ENCODE measurements at regions not wholly inside any gene's neighbourhood (a gene's known extent, or its start where the extent isn't known, plus 50 kb on each side); places are given as distances from the start of the nearest gene placed in this dataset.

DNA sequence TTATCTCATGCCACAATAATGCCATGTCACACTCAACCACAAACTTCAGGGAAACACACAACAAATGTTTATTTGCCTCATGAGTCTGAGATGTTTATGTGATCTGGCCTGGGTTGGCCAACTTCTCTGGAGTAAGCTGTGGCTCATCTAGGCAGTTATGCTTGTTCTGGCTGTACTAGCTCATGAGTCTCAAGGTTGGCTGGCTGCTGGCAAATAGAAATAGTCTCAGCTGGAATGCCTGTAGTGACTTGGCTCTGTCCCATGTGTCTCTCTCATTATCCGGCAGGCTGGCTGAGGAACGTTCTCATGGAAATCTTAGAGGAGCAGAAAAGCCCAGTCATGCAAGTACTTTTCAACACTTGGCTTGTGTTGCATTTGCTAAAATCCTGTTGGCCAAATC lies 234.9 kb upstream of the CDH2 start:
- Histone ChIP-seq H3K4me3 (no peak overlapping the region), H3K4me1 (no peaks in the 10 kb centered on the region), H3K36me3 (no peaks in the 10 kb centered on the region), H3K27ac (no peak overlapping the region), H3K9me3 (no peaks in the 10 kb centered on the region), H3K27me3 (ENCODE audit: low read depth) (no peaks in the 10 kb centered on the region)
- intact Hi-C loops (cut with DNase I) = no loop called here
- DNase-seq (no peak), ATAC-seq (no peak)
- TF ChIP-seq, protein P1, sequence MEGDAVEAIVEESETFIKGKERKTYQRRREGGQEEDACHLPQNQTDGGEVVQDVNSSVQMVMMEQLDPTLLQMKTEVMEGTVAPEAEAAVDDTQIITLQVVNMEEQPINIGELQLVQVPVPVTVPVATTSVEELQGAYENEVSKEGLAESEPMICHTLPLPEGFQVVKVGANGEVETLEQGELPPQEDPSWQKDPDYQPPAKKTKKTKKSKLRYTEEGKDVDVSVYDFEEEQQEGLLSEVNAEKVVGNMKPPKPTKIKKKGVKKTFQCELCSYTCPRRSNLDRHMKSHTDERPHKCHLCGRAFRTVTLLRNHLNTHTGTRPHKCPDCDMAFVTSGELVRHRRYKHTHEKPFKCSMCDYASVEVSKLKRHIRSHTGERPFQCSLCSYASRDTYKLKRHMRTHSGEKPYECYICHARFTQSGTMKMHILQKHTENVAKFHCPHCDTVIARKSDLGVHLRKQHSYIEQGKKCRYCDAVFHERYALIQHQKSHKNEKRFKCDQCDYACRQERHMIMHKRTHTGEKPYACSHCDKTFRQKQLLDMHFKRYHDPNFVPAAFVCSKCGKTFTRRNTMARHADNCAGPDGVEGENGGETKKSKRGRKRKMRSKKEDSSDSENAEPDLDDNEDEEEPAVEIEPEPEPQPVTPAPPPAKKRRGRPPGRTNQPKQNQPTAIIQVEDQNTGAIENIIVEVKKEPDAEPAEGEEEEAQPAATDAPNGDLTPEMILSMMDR (IDR thresholded peaks at IDR 0.05) = no peak

DNA sequence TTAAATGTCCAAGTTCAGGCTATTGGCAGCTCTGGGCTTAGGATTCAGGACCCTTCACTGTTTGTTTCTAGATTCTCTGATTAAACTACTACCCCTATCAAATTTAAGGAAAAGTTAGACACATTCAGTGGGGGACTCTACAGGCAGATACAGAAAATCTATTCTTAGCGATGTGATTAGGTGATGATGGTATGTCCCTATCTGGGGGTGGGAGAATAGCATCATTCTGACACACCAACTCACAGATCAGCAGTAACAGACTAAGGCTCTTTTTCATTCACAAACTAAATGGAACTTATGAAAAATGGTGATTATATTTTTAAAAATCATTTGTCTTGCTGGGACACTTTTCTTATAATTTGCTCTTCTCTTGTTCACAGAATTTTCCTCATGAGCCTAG lies 232.9 kb upstream of the CDH2 start:
- intact Hi-C loops (cut with DNase I) = no loop called here

DNA sequence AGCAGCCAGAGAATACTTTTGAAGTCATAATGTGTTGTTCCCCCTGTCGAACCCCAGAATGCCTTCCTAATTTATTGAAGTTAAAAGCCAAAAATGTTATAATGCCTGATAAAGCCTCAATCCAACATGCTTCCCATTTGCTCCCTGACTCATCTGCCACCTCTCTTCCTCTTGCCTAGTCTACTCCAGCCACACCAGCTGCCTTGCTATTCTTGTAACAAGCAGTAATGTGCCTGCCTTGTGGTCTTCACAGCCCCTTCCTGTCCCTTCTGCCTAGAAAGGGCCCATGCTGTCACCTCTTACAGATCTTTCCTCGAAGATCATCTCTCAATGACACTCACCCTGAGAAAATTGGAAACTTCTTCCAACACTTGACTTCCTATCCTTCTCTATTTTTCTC lies 231.6 kb upstream of the CDH2 start:
- intact Hi-C loops (cut with DNase I) = no loop called here
- no peak for DNase-seq
- H3K4me3 ChIP-seq = no peak overlapping the region

More for the DNA sequence above, 232.9 kb upstream of the CDH2 start:
- Histone ChIP-seq H3K27me3 (ENCODE audit: low read depth) (no peaks in the 10 kb centered on the region), H3K4me3 (no peak overlapping the region), H3K36me3 (no peaks in the 10 kb centered on the region), H3K4me1 (no peaks in the 10 kb centered on the region), H3K27ac (no peak overlapping the region), H3K9me3 (no peaks in the 10 kb centered on the region)
- DNase-seq (no peak), ATAC-seq (no peak)
- TF ChIP-seq, protein P1 (IDR thresholded peaks at IDR 0.05) = no peak

DNA sequence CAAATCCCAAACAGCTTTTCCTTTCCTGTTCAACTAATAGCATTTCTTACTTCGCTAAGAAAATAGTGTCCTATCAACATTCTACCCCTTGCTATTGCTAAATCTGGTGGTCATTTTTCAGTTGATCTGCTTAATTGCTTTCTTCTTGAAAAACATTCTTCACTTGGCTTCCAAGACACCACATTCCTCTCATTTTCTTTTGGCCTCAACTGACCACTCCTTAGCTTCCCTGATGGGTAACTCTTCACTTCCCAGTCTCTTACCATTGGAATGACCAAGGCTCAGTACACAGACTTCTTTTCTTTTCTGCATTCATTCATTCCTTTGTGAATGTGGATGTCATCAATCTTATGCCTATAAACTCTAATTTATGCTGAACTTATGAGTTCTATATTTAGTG lies 230.8 kb upstream of the CDH2 start:
- no peak for DNase-seq
- H3K4me3 ChIP-seq = no peak overlapping the region
- no peaks in the 10 kb centered on the region for H3K4me1 ChIP-seq
- no peak for ATAC-seq
- no peaks in the 10 kb centered on the region for H3K27me3 ChIP-seq (ENCODE audit: low read depth)
- no peak overlapping the region for H3K27ac ChIP-seq
- intact Hi-C loops (cut with DNase I) = no loop called here
- H3K9me3 ChIP-seq = no peaks in the 10 kb centered on the region
- TF ChIP-seq, protein P1 (IDR thresholded peaks at IDR 0.05) = no peak
- no peaks in the 10 kb centered on the region for H3K36me3 ChIP-seq

More for the DNA sequence above, 231.6 kb upstream of the CDH2 start:
- TF ChIP-seq, protein P1 (IDR thresholded peaks at IDR 0.05) = no peak
- Histone ChIP-seq H3K4me1 (no peaks in the 10 kb centered on the region), H3K27ac (no peak overlapping the region), H3K36me3 (no peaks in the 10 kb centered on the region), H3K9me3 (no peaks in the 10 kb centered on the region), H3K27me3 (ENCODE audit: low read depth) (no peaks in the 10 kb centered on the region)
- ATAC-seq = no peak

DNA sequence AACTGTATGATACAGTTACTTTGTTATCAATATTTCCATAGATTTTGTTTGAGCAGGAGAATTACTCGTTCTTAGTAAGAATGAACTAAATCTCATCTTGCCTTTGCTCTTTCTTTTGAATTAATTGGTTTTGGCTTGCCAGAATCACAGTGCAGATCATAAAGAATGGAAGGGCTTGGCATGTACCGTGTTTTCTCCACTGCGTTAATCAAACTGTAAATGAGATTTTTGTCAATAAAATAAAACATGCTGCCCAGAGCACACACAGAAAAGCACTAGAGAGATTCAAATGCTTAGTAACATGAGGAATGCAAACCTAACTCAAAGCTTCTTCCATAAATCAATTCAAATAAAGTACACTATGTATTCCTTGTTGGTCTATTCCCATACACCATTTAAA lies 229.6 kb upstream of the CDH2 start:
- Histone ChIP-seq H3K36me3 (no peaks in the 10 kb centered on the region), H3K9me3 (no peaks in the 10 kb centered on the region), H3K27ac (no peak overlapping the region), H3K4me1 (no peaks in the 10 kb centered on the region), H3K4me3 (no peak overlapping the region), H3K27me3 (ENCODE audit: low read depth) (no peaks in the 10 kb centered on the region)
- TF ChIP-seq, protein P1 (IDR thresholded peaks at IDR 0.05) = no peak
- DNase-seq (no peak), ATAC-seq (no peak)
- intact Hi-C loops (cut with DNase I) = no loop called here

DNA sequence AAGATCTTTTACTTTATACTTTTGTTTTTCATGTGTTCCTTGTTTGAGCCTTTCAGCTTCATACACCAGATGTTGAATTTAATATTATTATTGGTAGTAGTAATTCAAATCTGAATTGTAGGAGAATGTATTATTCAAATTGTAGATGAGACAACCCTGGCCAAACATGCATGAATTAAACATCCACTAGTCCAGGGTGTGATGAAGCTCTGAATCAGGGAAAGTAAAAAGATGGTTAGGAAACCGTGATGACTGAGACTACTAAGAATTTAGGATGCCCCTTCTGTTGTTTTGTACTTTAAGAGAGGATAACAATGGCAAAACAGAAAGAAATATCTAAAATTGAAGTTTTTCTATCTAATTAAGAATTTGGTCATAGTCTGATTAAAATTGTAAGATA lies 227.8 kb upstream of the CDH2 start:
- intact Hi-C loops (cut with DNase I) = no loop called here
- H3K9me3 ChIP-seq = no peaks in the 10 kb centered on the region
- no peaks in the 10 kb centered on the region for H3K4me1 ChIP-seq
- TF ChIP-seq, protein P1 (IDR thresholded peaks at IDR 0.05) = no peak
- H3K4me3 ChIP-seq = no peak overlapping the region
- H3K27me3 ChIP-seq (ENCODE audit: low read depth) = no peaks in the 10 kb centered on the region
- ATAC-seq (no peak), DNase-seq (no peak)
- no peak overlapping the region for H3K27ac ChIP-seq
- H3K36me3 ChIP-seq = no peaks in the 10 kb centered on the region

All from lower lobe of right lung (tissue), 2 donors.